GM12892 (cell line): ENCODE measurements at regions not wholly inside any gene's neighbourhood (a gene's known extent, or its start where the extent isn't known, plus 50 kb on each side); places are given as distances from the start of the nearest gene placed in this dataset.

Experiments
- DNase-seq: peaks from one replicate; pipeline ENCODE4 v3.0.0; 2011; ENCODE audit not compliant: insufficient read length
- FAIRE-seq: peaks from 2 replicates; lab custom pipeline; 2011; peaks lifted over from hg19 to GRCh38; lab: Jason Lieb, UNC
- POLR2A ChIP-seq: IDR thresholded peaks from 2 replicates; pipeline ENCODE4 v1.6.1; 2011; ENCODE audit warnings: low read depth, low read length, control low read depth
- POLR2AphosphoS5 ChIP-seq: IDR thresholded peaks from 2 replicates; pipeline ENCODE4 v1.6.1; 2011; ENCODE audit warnings: low read depth, low read length, control low read depth
- TAF1 ChIP-seq: IDR thresholded peaks from 2 replicates; pipeline ENCODE4 v1.6.1; 2011; ENCODE audit warnings: low read depth, mild to moderate bottlenecking, control low read depth, low read length, borderline replicate concordance

- DNase-seq = no peak
- TF ChIP-seq TAF1 = no peak
- TF ChIP-seq POLR2A = no peak
- no peak for TF ChIP-seq POLR2AphosphoS5
- no peak for FAIRE-seq
Measured at GRCh38 chr9:113708821-113709713, 167.0 kb upstream of the ZNF618 start.

GRCh38 chr9:113709721-113710120, 166.4 kb upstream of the ZNF618 start:
- DNase-seq (no peak), FAIRE-seq (no peak)
- TF ChIP-seq POLR2AphosphoS5 (no peak), POLR2A (no peak), TAF1 (no peak)

GRCh38 chr9:113711251-113711650, 164.9 kb upstream of the ZNF618 start:
- FAIRE-seq (no peak), DNase-seq (no peak)
- TF ChIP-seq POLR2AphosphoS5 (no peak), TAF1 (no peak), POLR2A (no peak)

GRCh38 chr9:113712053-113712452, 164.1 kb upstream of the ZNF618 start:
- FAIRE-seq (no peak), DNase-seq (no peak)

GRCh38 chr9:113715086-113715485, 161.0 kb upstream of the ZNF618 start:
- TF ChIP-seq POLR2AphosphoS5 (no peak), POLR2A (no peak), TAF1 (no peak)
- FAIRE-seq (no peak), DNase-seq (no peak)

More at GRCh38 chr9:113712053-113712452, 164.1 kb upstream of the ZNF618 start:
- no peak for TF ChIP-seq POLR2AphosphoS5
- TF ChIP-seq TAF1 = no peak
- no peak for TF ChIP-seq POLR2A

GRCh38 chr9:113719919-113720318, 156.2 kb upstream of the ZNF618 start:
- DNase-seq (no peak), FAIRE-seq (no peak)
- TF ChIP-seq POLR2AphosphoS5 = no peak
- TF ChIP-seq TAF1 = no peak
- TF ChIP-seq POLR2A = no peak

GRCh38 chr9:113720495-113720894, 155.6 kb upstream of the ZNF618 start:
- FAIRE-seq (no peak), DNase-seq (no peak)

GRCh38 chr9:113721856-113722255, 154.3 kb upstream of the ZNF618 start:
- DNase-seq = no peak
- no peak for FAIRE-seq
- TF ChIP-seq POLR2A (no peak), POLR2AphosphoS5 (no peak), TAF1 (no peak)

More at GRCh38 chr9:113720495-113720894, 155.6 kb upstream of the ZNF618 start:
- TF ChIP-seq TAF1 = no peak
- no peak for TF ChIP-seq POLR2AphosphoS5
- TF ChIP-seq POLR2A = no peak

GRCh38 chr9:113724202-113724601, 151.9 kb upstream of the ZNF618 start:
- TF ChIP-seq POLR2A (no peak), TAF1 (no peak), POLR2AphosphoS5 (no peak)
- DNase-seq = no peak
- no peak for FAIRE-seq

- no peak for FAIRE-seq
- DNase-seq = no peak
- TF ChIP-seq TAF1 = no peak
Measured at GRCh38 chr9:113728989-113729388, 147.1 kb upstream of the ZNF618 start.

GRCh38 chr9:113734826-113735225, 141.3 kb upstream of the ZNF618 start:
- DNase-seq (no peak), FAIRE-seq (no peak)
- TF ChIP-seq POLR2A (no peak), POLR2AphosphoS5 (no peak), TAF1 (no peak)
